Dermis blood vessel endothelial cell (primary cell): ENCODE measurements at regions not wholly inside any gene's neighbourhood (a gene's known extent, or its start where the extent isn't known, plus 50 kb on each side); places are given as distances from the start of the nearest gene placed in this dataset.
"Not testable (repeated sequence)": the region's sequence is repeated elsewhere in the genome, so short reads cannot be mapped to it uniquely, and the experiment has no call there.

Source experiments
- DNase-seq: peaks from one replicate; pipeline ENCODE4 v3.0.0; 2010

DNA sequence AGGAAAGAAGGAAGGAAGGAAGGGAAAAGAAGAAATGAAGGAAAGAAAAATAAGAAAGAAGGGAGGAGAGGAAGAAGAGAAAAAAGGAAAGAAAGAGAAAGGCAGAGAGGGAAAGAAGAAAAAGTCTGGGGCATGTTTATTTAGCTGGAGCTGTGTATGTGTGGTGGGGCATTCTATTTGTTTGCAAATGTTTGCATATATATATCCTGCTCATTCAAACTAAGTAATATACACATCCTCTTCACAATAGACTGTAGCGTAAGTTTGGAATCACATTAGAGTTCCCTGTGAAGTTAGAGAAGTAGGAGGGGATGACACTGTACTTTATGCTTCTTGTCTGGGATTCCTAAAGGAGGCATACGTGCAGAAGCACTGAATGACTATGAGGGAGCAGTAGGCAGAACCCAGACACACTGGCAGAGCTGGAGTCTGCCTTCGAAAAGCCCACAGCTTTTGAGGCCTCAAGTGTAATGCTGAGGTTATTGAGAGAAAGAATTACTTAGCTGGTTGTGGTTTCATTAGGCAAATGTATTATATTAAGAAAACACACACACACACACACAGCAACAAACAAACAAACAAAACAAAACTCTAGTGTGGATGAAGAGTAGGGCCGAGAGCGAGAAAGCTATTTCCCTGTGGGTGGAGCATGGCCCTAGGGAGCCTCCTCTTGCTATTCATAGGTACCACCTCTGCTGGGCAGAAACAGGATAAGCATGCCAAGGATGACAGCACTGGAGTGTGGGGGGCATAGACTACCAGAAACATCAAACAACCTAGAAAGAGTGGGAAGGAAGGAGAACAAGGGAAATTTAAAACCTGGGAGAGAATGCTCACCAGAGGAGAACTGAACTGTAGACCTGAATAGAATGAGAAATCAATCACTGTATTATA, 905.1 kb upstream of the NXPH2 start:
- DNase-seq = no peak

GRCh38 chr2:139684286-139684860, 904.2 kb upstream of the NXPH2 start:
- no peak for DNase-seq

- DNase-seq = no peak
These were observed 894.4 kb upstream of the NXPH2 start for GRCh38 chr2:139674577-139674976.

DNA sequence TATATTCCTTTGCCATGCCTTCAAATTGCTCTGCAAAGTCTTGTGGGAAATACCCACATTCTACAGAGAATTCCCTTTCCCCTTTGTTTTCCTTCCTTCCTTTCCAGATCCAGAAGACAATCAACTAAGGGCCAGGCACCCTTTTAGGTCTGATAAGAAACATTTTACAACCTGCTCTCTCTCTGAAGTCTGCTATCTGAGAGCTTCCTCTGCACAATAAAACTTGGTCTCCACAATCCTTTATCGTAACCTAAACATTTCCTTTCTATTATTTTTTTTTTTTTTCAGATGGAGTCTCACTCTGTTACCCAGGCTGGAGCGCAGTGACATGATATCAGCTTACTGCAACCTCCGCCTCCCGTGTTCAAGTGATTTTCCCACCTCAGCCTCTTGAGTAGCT, 893.3 kb upstream of the NXPH2 start:
- DNase-seq = not testable (repeated sequence)

DNA sequence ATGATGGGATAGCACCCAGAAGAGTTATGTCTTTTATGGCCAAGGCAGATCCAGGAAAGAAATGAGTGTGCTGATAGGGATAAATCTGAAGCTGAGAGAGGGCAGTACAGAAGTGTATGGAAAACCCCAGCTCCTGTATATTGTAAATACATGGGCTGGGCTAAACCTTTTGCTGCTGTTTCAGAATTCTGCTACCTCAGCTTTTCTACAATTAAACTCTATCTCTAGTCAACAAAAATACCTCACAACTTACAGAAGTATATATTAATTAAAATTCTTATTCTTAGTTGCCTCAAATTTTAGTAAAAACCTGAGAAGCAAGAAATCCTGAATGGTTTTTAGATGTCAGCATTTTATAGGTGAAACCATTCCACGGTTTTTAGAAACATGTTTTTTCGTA, 889.5 kb upstream of the NXPH2 start:
- no peak for DNase-seq

- DNase-seq = no peak
These were observed 872.2 kb upstream of the NXPH2 start for GRCh38 chr2:139652385-139652784.

GRCh38 chr2:139645617-139646016, 865.4 kb upstream of the NXPH2 start:
- no peak for DNase-seq

- no peak for DNase-seq
These were observed 862.9 kb upstream of the NXPH2 start for GRCh38 chr2:139643139-139643538.

DNA sequence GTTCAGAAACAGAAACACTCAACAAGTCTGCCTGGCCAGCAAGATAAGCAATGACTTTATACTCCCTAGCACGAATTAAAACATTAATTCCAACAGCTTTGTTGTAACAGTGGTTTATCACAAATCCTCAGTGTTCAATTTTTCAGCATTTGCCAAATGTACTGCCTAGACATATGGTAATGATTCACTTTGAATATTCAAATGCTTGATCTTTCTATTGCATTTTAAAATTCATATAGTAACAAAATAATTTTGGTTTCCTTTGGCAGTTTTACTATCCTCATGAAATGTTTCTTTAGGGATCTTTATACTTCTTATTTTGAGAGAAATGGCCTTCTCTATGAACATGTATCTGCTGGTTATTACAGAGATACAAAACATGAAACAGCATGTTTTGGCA, 851.8 kb upstream of the NXPH2 start:
- no peak for DNase-seq

- no peak for DNase-seq
These were observed 848.7 kb upstream of the NXPH2 start for GRCh38 chr2:139628931-139629330.

GRCh38 chr2:139626128-139626527, 845.9 kb upstream of the NXPH2 start:
- DNase-seq = no peak

- DNase-seq = no peak
These were observed 842.5 kb upstream of the NXPH2 start for GRCh38 chr2:139622691-139623090.

GRCh38 chr2:139617747-139618146, 837.6 kb upstream of the NXPH2 start:
- DNase-seq = no peak

GRCh38 chr2:139613264-139613663, 833.1 kb upstream of the NXPH2 start:
- no peak for DNase-seq

GRCh38 chr2:139610512-139610911, 830.3 kb upstream of the NXPH2 start:
- DNase-seq = no peak

GRCh38 chr2:139609109-139609508, 828.9 kb upstream of the NXPH2 start:
- DNase-seq = no peak

DNA sequence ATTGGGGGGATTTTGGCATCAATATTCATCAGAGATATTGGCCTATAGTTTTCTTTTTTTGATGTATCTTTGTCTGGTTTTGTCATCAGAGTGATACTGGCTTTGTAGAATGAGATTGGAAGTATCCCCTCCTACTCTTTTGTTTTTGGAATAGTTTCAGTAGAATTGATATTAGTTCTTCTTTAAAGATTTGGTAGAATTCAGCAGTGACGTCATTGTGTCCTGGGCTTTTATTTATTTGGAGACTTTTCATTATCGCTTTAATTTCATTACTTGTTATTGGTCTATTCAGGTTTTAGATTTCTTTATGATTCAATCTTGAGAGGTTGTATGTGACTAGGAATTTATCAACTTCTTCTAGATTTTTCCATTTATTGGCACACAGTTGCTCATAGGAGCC, 825.5 kb upstream of the NXPH2 start:
- DNase-seq = no peak

DNA sequence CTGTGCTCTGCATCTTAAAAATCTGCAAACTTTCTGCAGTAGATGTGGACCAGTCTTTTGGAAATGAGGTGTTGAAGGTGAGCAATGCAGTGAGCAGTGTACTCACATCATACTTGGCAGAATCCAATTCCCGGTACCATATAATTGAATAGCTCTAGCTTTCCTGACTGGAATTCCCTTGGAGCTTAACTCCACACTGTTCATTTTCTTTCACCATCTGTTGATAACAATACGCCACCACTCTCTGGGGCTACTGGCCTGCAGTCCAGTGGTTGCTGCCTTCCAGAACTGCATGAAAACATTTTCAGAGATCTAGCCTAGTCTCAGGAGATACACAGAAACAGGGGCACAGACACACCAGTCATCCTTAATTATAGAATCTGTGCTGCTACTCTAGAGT, 820.0 kb upstream of the NXPH2 start:
- no peak for DNase-seq

- DNase-seq = no peak
These were observed 804.9 kb upstream of the NXPH2 start for GRCh38 chr2:139585101-139585500.

DNA sequence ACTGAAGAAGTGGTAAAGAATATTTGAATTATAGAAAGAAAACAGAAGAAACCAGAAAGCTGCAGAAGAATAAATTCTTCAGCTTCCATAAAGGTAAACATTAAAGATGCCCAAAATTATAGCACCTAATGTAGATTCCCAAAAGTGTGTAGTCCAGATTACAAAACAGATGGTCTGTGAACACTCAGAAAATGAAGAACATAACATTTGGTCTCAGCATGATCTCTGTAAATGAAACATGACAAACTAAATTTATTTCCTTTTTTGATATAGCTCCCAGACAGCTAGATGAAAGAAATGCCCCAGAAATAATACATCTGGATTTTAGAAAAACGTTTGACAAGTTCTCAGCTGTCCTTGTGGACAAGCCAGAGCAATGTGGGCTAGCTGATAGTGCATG, 794.2 kb upstream of the NXPH2 start:
- DNase-seq = no peak

DNA sequence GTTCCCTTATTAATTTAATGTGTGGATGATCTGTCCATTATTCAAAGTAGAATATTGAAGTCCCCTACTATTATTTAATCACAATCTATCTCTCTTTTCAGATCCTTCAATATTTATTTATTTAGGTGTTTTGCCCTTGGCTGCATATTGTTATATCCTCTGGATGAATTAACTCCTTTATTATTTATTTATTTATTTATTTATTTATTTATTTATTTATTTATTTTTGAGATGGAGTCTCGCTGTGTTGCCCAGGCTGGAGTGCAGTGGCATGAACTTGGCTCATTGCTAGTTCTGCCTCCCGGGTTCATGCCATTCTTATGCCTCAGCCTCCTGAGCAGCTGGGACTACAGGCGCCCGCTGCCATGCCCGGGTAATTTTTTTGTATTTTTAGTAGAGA, 776.6 kb upstream of the NXPH2 start:
- no peak for DNase-seq

- no peak for DNase-seq
These were observed 770.7 kb upstream of the NXPH2 start for GRCh38 chr2:139550873-139551272.

DNA sequence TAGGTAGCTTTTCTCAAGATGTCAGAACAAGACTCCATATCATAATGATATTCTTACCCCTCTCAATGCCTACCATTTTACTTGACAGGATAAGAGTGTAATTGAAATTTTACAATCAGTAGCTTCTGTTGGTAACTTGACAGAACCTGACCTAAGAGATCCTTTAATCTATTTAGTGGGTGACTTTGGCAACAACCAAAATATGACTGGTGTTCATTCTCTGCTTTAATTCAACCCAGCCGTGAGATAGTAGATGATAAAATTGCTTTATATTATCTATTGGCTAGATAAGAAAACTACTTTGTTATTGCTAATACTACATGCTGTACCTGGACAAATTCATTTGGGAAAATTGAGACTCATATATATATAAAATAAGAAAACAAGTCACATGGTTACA, 770.2 kb upstream of the NXPH2 start:
- no peak for DNase-seq

- DNase-seq = no peak
These were observed 764.1 kb upstream of the NXPH2 start for GRCh38 chr2:139544186-139544851.
